CD8-positive, alpha-beta memory T cell (primary cell): ENCODE measurements at regions not wholly inside any gene's neighbourhood (a gene's known extent, or its start where the extent isn't known, plus 50 kb on each side); places are given as distances from the start of the nearest gene placed in this dataset.

Experiments
- CTCF ChIA-PET: fragments of 350-600 bp; sonication (Branson Sonifier 250); formaldehyde crosslinking; loops from one replicate; lab custom pipeline; 2021; ENCODE audit warnings: antibody characterized with exemption; lab: Charles Lee
- POLR2A ChIA-PET: fragments of 350-600 bp; sonication (Branson Sonifier 250); formaldehyde crosslinking; loops from one replicate; lab custom pipeline; 2021; ENCODE audit warnings: antibody characterized with exemption; lab: Charles Lee
- DNase-seq, 5 donors: peaks; one replicate each; pipeline versions ENCODE4 v3.0.0 to v3.0.0-alpha.2; 2020 to 2022; ENCODE audit warnings: mixed read lengths in 1 of 5
- H3K27ac ChIP-seq: one replicate; pipeline ENCODE4 v1.7.0; 2013; ENCODE audit warnings: low read depth, mild to moderate bottlenecking, low read length, moderate library complexity
- H3K27me3 ChIP-seq: 2 replicates; pipeline ENCODE4 v1.7.0; 2013; ENCODE audit warnings: low read length, mild to moderate bottlenecking; ENCODE audit not compliant: insufficient read depth, poor library complexity, severe bottlenecking
- H3K36me3 ChIP-seq: 2 replicates; pipeline ENCODE4 v1.7.0; 2013; ENCODE audit warnings: mild to moderate bottlenecking, low read length, moderate library complexity; ENCODE audit not compliant: insufficient read depth
- H3K4me1 ChIP-seq: 2 replicates; pipeline ENCODE4 v1.7.0; 2013; ENCODE audit warnings: mild to moderate bottlenecking, low read length, moderate library complexity; ENCODE audit not compliant: insufficient read depth
- H3K4me3 ChIP-seq: 2 replicates; pipeline ENCODE4 v1.7.0; 2013; ENCODE audit warnings: mild to moderate bottlenecking, low read length
- H3K9me3 ChIP-seq: 2 replicates; pipeline ENCODE4 v1.7.0; 2013; ENCODE audit warnings: mild to moderate bottlenecking, low read length
- H3K27ac Mint-ChIP-seq, 8 donors: one replicate each; pipeline ENCODE4 v1.8.0; 2020 to 2021; ENCODE audit warnings: mixed read lengths in 8 of 8, mild to moderate bottlenecking in 6 of 8, inconsistent platforms in 3 of 8, moderate library complexity in 3 of 8
- H3K27me3 Mint-ChIP-seq, 2 donors: one replicate each; pipeline ENCODE4 v1.8.0; 2020 to 2021; ENCODE audit warnings: mixed read lengths in 2 of 2, mild to moderate bottlenecking in 1 of 2, moderate library complexity in 1 of 2
- H3K36me3 Mint-ChIP-seq, 3 donors: one replicate each; pipeline ENCODE4 v1.8.0; 2020 to 2021; ENCODE audit warnings: mixed read lengths in 3 of 3, inconsistent platforms in 1 of 3, mild to moderate bottlenecking in 1 of 3
- H3K4me1 Mint-ChIP-seq, 3 donors: one replicate each; pipeline ENCODE4 v1.8.0; 2020 to 2021; ENCODE audit warnings: mixed read lengths in 3 of 3, inconsistent platforms in 1 of 3, mild to moderate bottlenecking in 1 of 3
- H3K4me3 Mint-ChIP-seq, 7 donors: one replicate each; pipeline ENCODE4 v1.8.0; 2020 to 2021; ENCODE audit warnings: mixed read lengths in 7 of 7, mild to moderate bottlenecking in 6 of 7, moderate library complexity in 4 of 7, inconsistent platforms in 2 of 7
- H3K9me3 Mint-ChIP-seq, 5 donors: one replicate each; pipeline ENCODE4 v1.8.0; 2020 to 2022; ENCODE audit warnings: mixed read lengths in 5 of 5, mild to moderate bottlenecking in 3 of 5, moderate library complexity in 2 of 5, inconsistent platforms in 1 of 5

DNA sequence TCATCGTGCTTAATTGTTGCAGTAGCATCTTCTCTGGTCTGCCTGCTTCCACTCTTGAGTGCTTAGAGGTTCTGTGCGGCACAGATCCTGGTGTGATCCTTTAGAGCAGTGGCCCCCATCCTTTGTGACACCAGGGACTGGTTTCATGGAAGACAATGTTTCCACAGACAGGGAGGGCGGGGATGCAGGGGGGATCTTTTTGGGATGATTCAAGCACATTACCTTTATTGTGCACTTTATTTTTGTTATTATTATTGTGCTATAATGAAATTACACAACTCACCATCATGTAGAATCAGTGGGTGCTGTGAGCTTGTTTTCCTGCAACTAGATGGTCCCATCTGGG, 76.8 kb upstream of the SHANK2 start:
- DNase-seq = no peak
- Histone ChIP-seq H3K27me3 (no peaks in the 10 kb centered on the region), H3K4me1 (no peaks in the 10 kb centered on the region), H3K9me3 (peaks cover 6% of the 10 kb centered on the region), H3K4me3 (no peak overlapping the region), H3K36me3 (no peaks in the 10 kb centered on the region), H3K27ac (no peak overlapping the region)
- Mint-ChIP-seq H3K4me1 (no peaks in the 10 kb centered on the region), H3K4me3 (no peak overlapping the region), H3K27ac (no peak overlapping the region), H3K9me3 (peaks cover 7 to 20% (median 14%) of the 10 kb centered on the region in 5 donors), H3K36me3 (peaks cover 0 to 1% (median 0%) of the 10 kb centered on the region in 3 donors), H3K27me3 (peaks cover 9 to 11% of the 10 kb centered on the region in 2 donors)
- ChIA-PET POLR2A (no interaction called here), CTCF (no interaction called here)

DNA sequence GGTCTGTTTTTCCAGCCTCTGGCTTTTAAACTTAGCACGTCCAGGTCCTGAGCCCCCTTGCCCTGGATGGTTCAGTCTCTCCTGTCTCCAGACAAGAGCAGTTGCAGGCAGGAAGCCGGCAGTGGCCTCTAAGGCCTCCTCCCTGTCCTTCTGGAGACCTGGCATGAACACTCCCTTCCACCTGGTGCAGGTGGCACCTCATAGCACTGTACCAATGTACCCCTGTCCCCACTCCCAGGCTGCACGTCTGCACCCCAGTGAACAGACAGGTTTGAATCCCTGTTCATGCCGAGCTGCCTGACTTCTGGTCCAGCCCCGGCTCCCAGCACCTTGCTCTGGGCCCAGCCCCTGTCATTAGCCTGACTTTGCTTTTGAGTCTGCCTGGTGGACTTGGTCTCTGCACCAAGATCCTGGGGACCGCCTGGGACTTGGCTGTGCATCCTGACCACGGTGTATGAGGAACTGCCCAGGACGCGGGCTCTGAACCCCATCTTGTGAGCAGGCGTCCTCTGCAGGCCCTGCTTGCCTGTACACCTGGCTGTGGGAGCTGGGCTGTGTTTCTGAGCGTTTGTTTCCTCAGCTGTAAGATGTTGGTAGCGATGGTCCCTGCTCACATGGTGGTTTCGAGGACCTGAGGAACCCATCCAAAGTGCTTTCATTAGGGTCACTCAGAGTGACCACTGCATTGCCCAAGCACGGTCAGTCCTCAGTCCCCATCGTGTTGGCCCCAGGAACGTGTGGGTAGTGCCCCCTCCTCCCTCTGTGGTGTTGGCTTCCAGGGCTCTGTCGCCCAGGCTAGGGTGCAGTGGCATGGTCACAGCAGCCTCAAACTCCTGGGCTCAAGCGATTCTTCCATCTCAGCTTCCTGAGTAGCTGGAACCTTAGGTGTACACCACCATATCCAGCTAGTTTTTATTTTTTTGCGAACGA, 75.0 kb upstream of the SHANK2 start:
- no peak overlapping the region for H3K4me3 ChIP-seq
- Mint-ChIP-seq H3K36me3 (no peaks in the 10 kb centered on the region), H3K9me3 (peaks cover 0 to 7% (median under 1%) of the 10 kb centered on the region in 5 donors), H3K27me3 (peaks cover 10 to 18% of the 10 kb centered on the region in 2 donors), H3K4me3 (no peak overlapping the region), H3K4me1 (no peaks in the 10 kb centered on the region), H3K27ac (no peak overlapping the region)
- H3K9me3 ChIP-seq = no peaks in the 10 kb centered on the region
- H3K4me1 ChIP-seq = no peaks in the 10 kb centered on the region
- no peak overlapping the region for H3K27ac ChIP-seq
- no peak for DNase-seq
- CTCF ChIA-PET = no interaction called here
- POLR2A ChIA-PET = no interaction called here
- H3K36me3 ChIP-seq = no peaks in the 10 kb centered on the region
- no peaks in the 10 kb centered on the region for H3K27me3 ChIP-seq

DNA sequence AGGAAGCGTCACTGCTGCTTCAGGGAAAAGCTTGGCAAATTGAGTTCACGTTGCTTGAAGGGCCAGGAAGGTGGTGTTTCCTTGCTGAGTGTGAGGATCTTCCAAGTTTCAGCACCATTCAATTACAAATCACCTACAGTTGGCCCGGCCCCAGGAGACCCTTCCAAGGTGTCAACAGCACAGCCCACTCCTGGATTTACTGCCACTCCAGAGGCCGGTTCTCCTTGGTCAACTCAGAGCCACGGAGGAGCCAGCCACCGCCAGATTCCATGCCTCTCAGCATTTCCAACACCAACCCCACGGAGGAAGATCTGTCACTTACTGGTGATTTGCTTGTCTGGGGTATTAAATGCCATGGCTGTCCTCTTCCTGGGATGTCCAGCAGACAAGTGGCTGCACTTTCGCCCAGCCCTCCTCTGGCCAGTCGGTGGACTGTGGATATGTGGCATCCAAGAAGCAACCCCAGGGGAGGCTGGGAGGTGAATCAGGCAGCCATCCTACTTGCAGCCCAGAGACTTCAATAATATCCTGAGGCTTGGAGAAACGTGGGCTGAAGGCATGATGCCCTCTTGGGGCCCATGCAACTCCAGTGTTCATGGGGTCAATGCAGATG, 74.1 kb upstream of the SHANK2 start:
- Histone ChIP-seq H3K27me3 (no peaks in the 10 kb centered on the region), H3K4me1 (no peaks in the 10 kb centered on the region), H3K4me3 (no peak overlapping the region), H3K36me3 (no peaks in the 10 kb centered on the region), H3K9me3 (no peaks in the 10 kb centered on the region), H3K27ac (no peak overlapping the region)
- Mint-ChIP-seq H3K36me3 (no peaks in the 10 kb centered on the region), H3K27me3 (peaks cover 10 to 19% of the 10 kb centered on the region in 2 donors), H3K27ac (no peak overlapping the region), H3K4me1 (no peaks in the 10 kb centered on the region), H3K4me3 (no peak overlapping the region), H3K9me3 (peaks cover 0 to 5% (median 0%) of the 10 kb centered on the region in 5 donors)
- DNase-seq = no peak
- ChIA-PET CTCF (no interaction called here), POLR2A (no interaction called here)

DNA sequence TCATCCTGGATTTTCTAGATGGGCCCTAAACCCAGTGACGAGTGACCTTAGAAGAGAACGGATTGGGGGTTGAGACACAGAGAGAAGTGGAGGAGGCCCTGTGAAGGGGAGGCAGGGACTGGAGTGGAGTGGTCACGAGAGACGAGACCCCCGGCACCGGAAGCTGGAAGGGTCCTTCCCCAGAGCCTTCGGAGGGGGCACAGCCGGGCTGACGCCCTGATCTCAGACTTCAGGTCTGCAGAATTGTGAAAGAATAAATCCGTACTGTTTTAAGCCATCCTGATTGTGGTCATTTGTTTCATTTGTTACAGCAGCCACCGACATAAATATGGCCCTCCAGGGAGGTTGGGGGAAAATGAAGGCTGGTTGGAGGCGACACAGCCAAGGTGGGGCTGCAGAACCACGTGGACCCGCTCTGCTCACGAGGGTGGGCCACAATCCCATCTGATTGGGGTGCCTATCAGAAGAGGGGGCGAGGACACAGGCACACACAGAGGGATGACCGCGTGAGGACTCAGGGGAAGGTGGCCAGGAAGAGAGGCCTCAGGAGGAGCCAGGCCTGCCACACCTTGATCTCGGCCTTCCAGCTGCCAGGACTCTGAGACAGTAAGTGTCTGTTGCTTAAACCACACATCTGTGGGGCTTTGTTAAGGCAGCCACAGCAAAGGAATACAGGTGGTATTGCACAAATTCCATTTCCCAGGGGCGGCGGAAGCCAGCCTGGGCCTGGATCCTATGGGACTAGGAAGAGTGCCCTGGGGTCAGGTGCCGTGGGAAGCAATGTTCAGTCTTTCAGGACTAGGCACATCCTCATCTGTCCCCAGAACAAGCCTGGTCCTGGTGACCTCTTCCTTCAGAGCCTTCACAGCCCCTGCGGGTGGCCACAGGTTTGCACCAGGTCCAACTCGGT, 73.3 kb upstream of the SHANK2 start:
- Mint-ChIP-seq H3K36me3 (no peaks in the 10 kb centered on the region), H3K4me3 (no peak overlapping the region), H3K27me3 (peaks cover 10 to 22% of the 10 kb centered on the region in 2 donors), H3K27ac (peak overlapping the region in 1 of 8 donors; percentile 68), H3K4me1 (no peaks in the 10 kb centered on the region), H3K9me3 (peaks cover 0 to 3% (median 0%) of the 10 kb centered on the region in 5 donors)
- CTCF ChIA-PET = no interaction called here
- no peaks in the 10 kb centered on the region for H3K36me3 ChIP-seq
- POLR2A ChIA-PET = no interaction called here
- no peaks in the 10 kb centered on the region for H3K27me3 ChIP-seq
- no peaks in the 10 kb centered on the region for H3K9me3 ChIP-seq
- H3K4me1 ChIP-seq = no peaks in the 10 kb centered on the region
- no peak overlapping the region for H3K27ac ChIP-seq
- no peak overlapping the region for H3K4me3 ChIP-seq
- DNase-seq = no peak

DNA sequence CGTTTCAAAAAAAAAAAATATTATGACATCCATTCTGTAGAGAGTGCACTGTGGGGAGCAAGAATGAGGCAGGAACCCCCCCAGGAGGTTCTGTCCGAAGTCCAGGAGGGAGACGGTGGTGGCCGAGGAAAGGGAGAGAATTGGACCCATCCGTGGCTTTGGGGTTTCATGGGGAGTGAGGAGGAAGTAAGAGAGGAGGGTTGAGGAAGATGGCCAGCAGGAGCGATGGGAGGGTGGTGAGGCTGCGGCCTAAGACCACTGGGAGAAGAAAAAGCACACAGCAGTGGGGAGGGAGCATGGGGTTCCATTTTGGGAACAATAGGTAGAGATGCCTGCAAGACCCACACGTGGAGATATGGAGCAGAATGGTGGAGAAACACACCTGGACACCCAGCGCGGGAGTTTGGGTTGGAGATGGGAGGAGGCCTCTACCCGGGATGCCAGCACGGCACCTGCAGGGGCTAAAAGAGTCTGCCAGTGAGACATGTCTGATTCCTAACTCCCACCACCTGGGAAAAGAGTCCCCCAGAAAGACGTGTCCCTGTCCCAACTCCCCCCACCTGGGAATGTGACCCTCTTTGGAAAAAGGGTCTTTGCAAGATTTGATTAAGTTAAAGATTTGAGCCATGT, 72.5 kb upstream of the SHANK2 start:
- no peaks in the 10 kb centered on the region for H3K4me1 Mint-ChIP-seq
- ChIA-PET POLR2A (no interaction called here), CTCF (no interaction called here)
- no peak overlapping the region for H3K4me3 Mint-ChIP-seq
- peaks cover 9 to 22% of the 10 kb centered on the region in 2 donors for H3K27me3 Mint-ChIP-seq
- Histone ChIP-seq H3K4me3 (no peak overlapping the region), H3K4me1 (no peaks in the 10 kb centered on the region), H3K27ac (no peak overlapping the region), H3K9me3 (no peaks in the 10 kb centered on the region), H3K36me3 (no peaks in the 10 kb centered on the region), H3K27me3 (no peaks in the 10 kb centered on the region)
- peaks cover 0 to 3% (median 0%) of the 10 kb centered on the region in 5 donors for H3K9me3 Mint-ChIP-seq
- no peak for DNase-seq
- H3K36me3 Mint-ChIP-seq = no peaks in the 10 kb centered on the region
- peak overlapping the region in 1 of 8 donors; percentile 68 for H3K27ac Mint-ChIP-seq

DNA sequence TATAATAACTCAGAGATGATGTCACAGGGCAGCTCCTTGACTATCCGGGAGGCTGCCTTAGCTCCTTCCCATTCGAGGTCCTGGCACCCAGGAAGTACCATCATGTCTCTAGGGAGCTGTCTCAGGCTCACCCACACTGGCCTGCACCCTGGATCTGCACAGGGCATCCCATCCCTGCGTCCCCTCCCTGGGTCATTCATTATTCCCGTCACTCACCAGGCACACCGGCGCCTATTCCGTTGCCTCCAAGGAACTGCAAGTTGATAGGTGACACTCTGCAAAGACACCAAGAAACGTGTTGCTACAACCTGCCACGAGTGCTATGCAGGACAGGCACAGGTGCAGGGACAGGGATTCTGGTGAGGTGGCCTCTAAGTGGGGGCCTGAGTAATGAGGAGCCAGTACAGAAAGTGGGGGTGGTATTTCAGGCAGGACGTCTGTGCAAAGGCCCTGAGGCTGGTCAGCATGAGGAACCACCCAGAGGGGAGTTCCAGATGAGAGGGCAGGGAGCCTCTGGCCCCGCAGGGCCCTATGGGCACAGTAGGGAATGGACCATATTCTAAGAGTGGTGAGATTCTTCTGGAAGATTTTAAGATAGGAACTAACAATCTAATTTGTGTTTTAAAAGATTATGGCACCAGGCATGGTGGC, 71.6 kb upstream of the SHANK2 start:
- CTCF ChIA-PET = no interaction called here
- H3K4me1 ChIP-seq = no peaks in the 10 kb centered on the region
- Mint-ChIP-seq H3K4me3 (no peak overlapping the region), H3K27me3 (peaks cover 9 to 28% of the 10 kb centered on the region in 2 donors), H3K36me3 (no peaks in the 10 kb centered on the region), H3K9me3 (peaks cover 0 to 8% (median 4%) of the 10 kb centered on the region in 5 donors), H3K27ac (no peak overlapping the region), H3K4me1 (no peaks in the 10 kb centered on the region)
- H3K9me3 ChIP-seq = no peaks in the 10 kb centered on the region
- no peak overlapping the region for H3K27ac ChIP-seq
- POLR2A ChIA-PET = no interaction called here
- DNase-seq = no peak
- no peaks in the 10 kb centered on the region for H3K36me3 ChIP-seq
- no peaks in the 10 kb centered on the region for H3K27me3 ChIP-seq
- no peak overlapping the region for H3K4me3 ChIP-seq

DNA sequence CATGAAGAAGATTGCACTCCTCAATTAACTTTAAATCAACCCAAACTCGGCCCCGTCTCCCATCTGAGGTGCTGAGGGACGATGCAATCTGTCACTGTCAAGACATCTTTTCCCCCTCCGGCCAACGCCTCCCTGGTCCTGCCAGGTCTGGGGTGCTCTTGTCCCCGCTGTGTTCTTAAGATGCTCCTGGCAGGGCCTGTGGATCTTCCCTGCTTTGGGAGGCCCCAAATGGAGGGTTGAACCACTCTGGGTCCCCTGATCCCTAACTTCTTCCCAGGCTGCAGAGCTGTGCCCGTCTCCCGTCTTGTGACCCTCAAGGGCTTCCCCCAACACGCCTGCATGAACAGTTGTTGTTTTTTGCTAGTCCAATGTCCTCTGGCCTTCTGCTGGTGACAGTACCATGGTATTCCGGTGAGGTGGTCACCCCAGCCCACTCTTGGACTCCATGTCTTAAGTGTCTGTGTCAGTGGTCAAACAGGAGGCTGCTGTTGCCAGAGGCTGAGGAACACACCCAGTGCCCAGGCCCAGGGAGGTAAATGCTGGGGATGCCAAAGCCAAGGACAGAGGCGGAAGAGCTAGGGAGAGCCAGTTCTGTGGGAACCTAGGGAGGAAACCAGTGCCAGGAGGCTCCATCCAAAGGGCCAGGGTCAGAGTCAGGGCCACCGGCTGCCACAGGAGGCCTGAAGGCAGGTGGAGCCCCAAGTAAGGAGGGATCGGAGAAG, 70.6 kb upstream of the SHANK2 start:
- Mint-ChIP-seq H3K4me1 (no peaks in the 10 kb centered on the region), H3K27me3 (peaks cover 12 to 34% of the 10 kb centered on the region in 2 donors), H3K36me3 (no peaks in the 10 kb centered on the region), H3K9me3 (peaks cover 0 to 10% (median 8%) of the 10 kb centered on the region in 5 donors), H3K27ac (no peak overlapping the region), H3K4me3 (no peak overlapping the region)
- H3K4me1 ChIP-seq = no peaks in the 10 kb centered on the region
- ChIA-PET POLR2A (no interaction called here), CTCF (no interaction called here)
- H3K4me3 ChIP-seq = no peak overlapping the region
- no peaks in the 10 kb centered on the region for H3K9me3 ChIP-seq
- no peaks in the 10 kb centered on the region for H3K27me3 ChIP-seq
- H3K36me3 ChIP-seq = no peaks in the 10 kb centered on the region
- no peak for DNase-seq
- no peak overlapping the region for H3K27ac ChIP-seq
